Endothelial cell of umbilical vein (primary cell): ENCODE measurements at regions not wholly inside any gene's neighbourhood (a gene's known extent, or its start where the extent isn't known, plus 50 kb on each side); places are given as distances from the start of the nearest gene placed in this dataset.

ENCODE experiments used
- BruUV-seq: library from RNA; stranded (reverse); fragments of 400-500 nt; replicated peaks from 2 replicates; lab custom pipeline; 2021; lab: Mats Ljungman, UMichigan
- CTCF ChIA-PET: fragments of 300-600, 350-600 bp; sonication (Branson Sonifier 250); formaldehyde crosslinking; loops from one replicate; lab custom pipeline; 2021; ENCODE audit warnings: antibody characterized with exemption, inconsistent platforms; lab: Charles Lee
- POLR2A ChIA-PET: fragments of 300-600, 350-600 bp; sonication (Branson Sonifier 250); formaldehyde crosslinking; loops from one replicate; lab custom pipeline; 2021; ENCODE audit warnings: antibody characterized with exemption, inconsistent platforms; lab: Charles Lee
- DNase-seq: peaks from one replicate; pipeline ENCODE4 v3.0.0-alpha.2; 2011; ENCODE audit warnings: low read depth, low spot score
- FAIRE-seq: peaks from 2 replicates; lab custom pipeline; 2011; peaks lifted over from hg19 to GRCh38; lab: Jason Lieb, UNC
- H2AFZ ChIP-seq: 2 replicates; pipeline ENCODE4 v1.6.0; 2012; ENCODE audit warnings: low read depth, low read length, control low read depth, inconsistent platforms
- H3K27ac ChIP-seq: 2 replicates; pipeline ENCODE4 v1.5.1; 2011; ENCODE audit warnings: low read depth, mild to moderate bottlenecking, control low read depth, low read length, moderate library complexity; ENCODE audit not compliant: insufficient read depth
- H3K27me3 ChIP-seq, 2 experiments: 2 replicates each; pipeline versions ENCODE4 v1.6.0 to v1.6.1; 2011; ENCODE audit warnings: low read length in 2 of 2, mixed read lengths in 1 of 2; ENCODE audit not compliant: control insufficient read depth in 2 of 2, insufficient read depth in 2 of 2
- H3K36me3 ChIP-seq, 2 experiments: 2 replicates in 1 of 2; 3 replicates in 1 of 2; pipeline ENCODE4 v1.5.1; 2011; ENCODE audit warnings: low read length in 2 of 2, mild to moderate bottlenecking in 1 of 2, moderate library complexity in 1 of 2; ENCODE audit not compliant: control insufficient read depth in 2 of 2, insufficient read depth in 2 of 2; ENCODE audit errors: extremely low read depth in 1 of 2
- H3K4me1 ChIP-seq: 3 replicates; pipeline ENCODE4 v1.5.1; 2011; ENCODE audit warnings: mild to moderate bottlenecking, low read length; ENCODE audit not compliant: control insufficient read depth, insufficient read depth; ENCODE audit errors: extremely low read depth
- H3K4me2 ChIP-seq: 2 replicates; pipeline ENCODE4 v1.6.1; 2011; ENCODE audit warnings: low read length, control low read depth, mixed read lengths; ENCODE audit not compliant: insufficient read depth
- H3K4me3 ChIP-seq, 3 experiments: fragments of 200-600 bp in 1 of 3; sonication (generic), shearing (Covaris generic) in 1 of 3; replicated peaks in 1 of 3; 2 replicates each; pipeline ENCODE4 v1.5.1; 2011 to 2016; ENCODE audit warnings: control low read depth in 3 of 3, low read length in 3 of 3, mild to moderate bottlenecking in 2 of 3, inconsistent platforms in 1 of 3, low read depth in 1 of 3, moderate library complexity in 1 of 3; ENCODE audit not compliant: insufficient read depth in 1 of 3
- H3K79me2 ChIP-seq: 2 replicates; pipeline ENCODE4 v1.6.0; 2012; ENCODE audit warnings: low read length, inconsistent platforms; ENCODE audit not compliant: control insufficient read depth, insufficient read depth
- H3K9ac ChIP-seq: replicated peaks from 2 replicates; pipeline ENCODE3; 2011; ENCODE audit warnings: low read length, control low read depth; ENCODE audit not compliant: insufficient read depth; ENCODE audit errors: extremely low read depth
- H3K9me1 ChIP-seq: replicated peaks from 3 replicates; pipeline ENCODE4 v1.6.0; 2011; ENCODE audit warnings: mild to moderate bottlenecking, low read length; ENCODE audit not compliant: control insufficient read depth, insufficient read depth; ENCODE audit errors: extremely low read depth
- H3K9me3 ChIP-seq: replicated peaks from 2 replicates; pipeline ENCODE4 v1.5.1; 2012; ENCODE audit warnings: low read length, inconsistent platforms; ENCODE audit not compliant: control insufficient read depth, insufficient read depth
- H4K20me1 ChIP-seq: replicated peaks from 2 replicates; pipeline ENCODE3; 2011; ENCODE audit warnings: mild to moderate bottlenecking, low read length; ENCODE audit not compliant: control insufficient read depth, insufficient read depth; ENCODE audit errors: extremely low read depth
- CTCF ChIP-seq, 2 donors: IDR thresholded peaks; 1 replicate in 1 of 2; 2 replicates in 1 of 2; pipeline ENCODE4 v1.5.1; 2011; ENCODE audit warnings: low read length in 2 of 2, mild to moderate bottlenecking in 2 of 2, moderate library complexity in 2 of 2, control low read depth in 1 of 2, inconsistent platforms in 1 of 2, low read depth in 1 of 2; ENCODE audit not compliant: insufficient read depth in 1 of 2; ENCODE audit errors: extremely low read depth in 1 of 2
- EZH2 ChIP-seq: IDR thresholded peaks from 2 replicates; pipeline ENCODE4 v1.6.1; 2012; ENCODE audit warnings: borderline replicate concordance, low read depth, mild to moderate bottlenecking, moderate library complexity, low read length, inconsistent platforms; ENCODE audit not compliant: severe bottlenecking
- FOS ChIP-seq: IDR thresholded peaks from 2 replicates; pipeline ENCODE4 v1.6.1; 2011; ENCODE audit warnings: mild to moderate bottlenecking, low read length, moderate library complexity, borderline replicate concordance; ENCODE audit not compliant: insufficient read depth
- GATA2 ChIP-seq: IDR thresholded peaks from 2 replicates; pipeline ENCODE4 v1.7.0; 2011; ENCODE audit warnings: low read depth, mild to moderate bottlenecking, moderate library complexity, mixed read lengths, low read length; ENCODE audit not compliant: insufficient read length, insufficient read depth
- JUN ChIP-seq: IDR thresholded peaks from 2 replicates; pipeline ENCODE4 v1.6.1; 2011; ENCODE audit warnings: borderline replicate concordance, low read depth; ENCODE audit not compliant: insufficient read length, insufficient read depth
- MYC ChIP-seq: IDR thresholded peaks from one replicate; pipeline ENCODE4 v1.6.1; 2011; ENCODE audit warnings: mild to moderate bottlenecking, low read depth, low read length
- POLR2A ChIP-seq: IDR thresholded peaks from 2 replicates; pipeline ENCODE4 v1.6.1; 2012; ENCODE audit warnings: low read depth, mild to moderate bottlenecking, control low read depth, low read length
- POLR2AphosphoS5 ChIP-seq: IDR thresholded peaks from 2 replicates; pipeline ENCODE4 v1.6.1; 2012; ENCODE audit warnings: low read depth, mild to moderate bottlenecking, control low read depth, low read length, moderate library complexity; ENCODE audit not compliant: insufficient read depth
- dilution Hi-C: fragments of 300-500 bp; cut with MboI; formaldehyde crosslinking; loops from one replicate; pipeline ENCODE4 v1.15.0; 2019; ENCODE audit warnings: low sequenced_read_pairs; ENCODE audit not compliant: extremely low pct_ligation_motif_present
- intact Hi-C: fragments of 100-400 bp; cut with micrococcal nuclease; formaldehyde crosslinking; loops from one replicate; pipeline ENCODE4 v1.10.0; 2022
- TF ChIP-seq, protein P1 (sequence below): IDR thresholded peaks from 2 replicates; pipeline ENCODE4 v1.6.1; 2011; ENCODE audit not compliant: insufficient read depth, insufficient read length

- no peaks in the 10 kb centered on the region for H3K9me1 ChIP-seq
- H3K9ac ChIP-seq, result no peak overlapping the region
- H2AFZ ChIP-seq, result no peak overlapping the region
- peaks cover 2% of the 10 kb centered on the region for H3K9me3 ChIP-seq
- H3K27me3 ChIP-seq, result no peaks in the 10 kb centered on the region
- intact Hi-C loops (no loop called here), dilution Hi-C loops (no loop called here)
- H3K4me1 ChIP-seq, result no peaks in the 10 kb centered on the region
- BruUV-seq, result no TSS peak
- TF ChIP-seq JUN, result no peak
- no peak for TF ChIP-seq POLR2AphosphoS5
- TF ChIP-seq FOS, result no peak
- no peak for TF ChIP-seq GATA2
- no peak for TF ChIP-seq EZH2
- no peak for TF ChIP-seq POLR2A
- no peak for TF ChIP-seq CTCF (IDR thresholded peaks at IDR 0.05; ENCODE audit: extremely low read depth in 1 of 2, insufficient read depth in 1 of 2, low read depth in 1 of 2, low read length in 2 of 2)
- TF ChIP-seq MYC, result no peak
- TF ChIP-seq, protein P1, sequence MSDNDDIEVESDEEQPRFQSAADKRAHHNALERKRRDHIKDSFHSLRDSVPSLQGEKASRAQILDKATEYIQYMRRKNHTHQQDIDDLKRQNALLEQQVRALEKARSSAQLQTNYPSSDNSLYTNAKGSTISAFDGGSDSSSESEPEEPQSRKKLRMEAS, result no peak
- CTCF ChIA-PET, result no interaction called here
- DNase-seq (no peak), FAIRE-seq (no peak)
- no peaks in the 10 kb centered on the region for H3K79me2 ChIP-seq
- no peaks in the 10 kb centered on the region for H3K36me3 ChIP-seq
- H3K27ac ChIP-seq, result no peak overlapping the region
- POLR2A ChIA-PET, result no interaction called here
- no peak overlapping the region for H3K4me2 ChIP-seq
- H4K20me1 ChIP-seq, result peaks cover 2% of the 10 kb centered on the region
- no peak overlapping the region for H3K4me3 ChIP-seq
Measured at GRCh38 chr6:163827143-163827542, 412.6 kb downstream of the QKI start.
